HG02943 (cell line): ENCODE measurements at regions not wholly inside any gene's neighbourhood (a gene's known extent, or its start where the extent isn't known, plus 50 kb on each side); places are given as distances from the start of the nearest gene placed in this dataset.
"Not testable (repeated sequence)": the region's sequence is repeated elsewhere in the genome, so short reads cannot be mapped to it uniquely, and the experiment has no call there.

Source experiments
- ATAC-seq: cut with Tn5 transposase; IDR thresholded peaks from one replicate; pipeline ENCODE4 v1.9.1; 2021; ENCODE audit warnings: mild to moderate bottlenecking, low read depth, moderate library complexity; ENCODE audit not compliant: unreplicated experiment

DNA sequence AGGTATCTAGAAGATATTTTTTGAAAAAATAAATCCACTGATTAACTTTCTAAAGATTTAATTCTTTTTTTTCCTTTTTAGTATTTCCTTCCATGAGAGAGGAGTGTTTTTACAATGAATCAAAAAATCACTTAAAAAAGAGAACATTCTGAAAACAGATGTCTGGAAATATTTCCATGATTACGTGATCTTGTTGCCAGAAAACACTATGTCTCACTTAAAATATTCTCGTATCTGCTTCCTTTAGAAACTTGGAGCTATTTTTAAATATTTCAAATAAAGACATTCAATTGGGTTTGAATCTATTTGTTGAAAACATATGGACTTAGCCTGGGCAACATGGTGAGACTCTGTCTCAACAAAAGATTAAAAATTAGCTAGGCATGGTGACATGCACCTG lies 232.8 kb upstream of the RASGEF1B start:
- ATAC-seq = no peak

DNA sequence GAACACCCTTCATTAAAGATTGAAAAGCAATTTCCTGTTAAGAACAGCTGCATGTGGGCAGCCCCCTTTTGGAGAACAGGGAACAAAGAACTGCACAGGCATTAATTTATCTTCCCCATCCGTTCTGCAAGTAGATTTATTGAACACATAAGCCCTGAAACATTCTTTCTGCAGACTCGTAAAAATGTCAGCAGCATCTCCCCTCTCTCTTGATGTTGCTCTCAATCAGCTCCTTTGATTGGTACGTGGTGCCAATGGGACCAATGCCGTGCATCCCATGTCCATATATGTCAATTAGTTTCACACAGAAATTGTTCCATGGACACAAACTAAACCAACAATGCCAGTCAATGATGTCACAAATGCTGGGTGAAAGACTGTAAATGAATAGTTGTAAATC lies 228.5 kb upstream of the RASGEF1B start:
- no peak for ATAC-seq

DNA sequence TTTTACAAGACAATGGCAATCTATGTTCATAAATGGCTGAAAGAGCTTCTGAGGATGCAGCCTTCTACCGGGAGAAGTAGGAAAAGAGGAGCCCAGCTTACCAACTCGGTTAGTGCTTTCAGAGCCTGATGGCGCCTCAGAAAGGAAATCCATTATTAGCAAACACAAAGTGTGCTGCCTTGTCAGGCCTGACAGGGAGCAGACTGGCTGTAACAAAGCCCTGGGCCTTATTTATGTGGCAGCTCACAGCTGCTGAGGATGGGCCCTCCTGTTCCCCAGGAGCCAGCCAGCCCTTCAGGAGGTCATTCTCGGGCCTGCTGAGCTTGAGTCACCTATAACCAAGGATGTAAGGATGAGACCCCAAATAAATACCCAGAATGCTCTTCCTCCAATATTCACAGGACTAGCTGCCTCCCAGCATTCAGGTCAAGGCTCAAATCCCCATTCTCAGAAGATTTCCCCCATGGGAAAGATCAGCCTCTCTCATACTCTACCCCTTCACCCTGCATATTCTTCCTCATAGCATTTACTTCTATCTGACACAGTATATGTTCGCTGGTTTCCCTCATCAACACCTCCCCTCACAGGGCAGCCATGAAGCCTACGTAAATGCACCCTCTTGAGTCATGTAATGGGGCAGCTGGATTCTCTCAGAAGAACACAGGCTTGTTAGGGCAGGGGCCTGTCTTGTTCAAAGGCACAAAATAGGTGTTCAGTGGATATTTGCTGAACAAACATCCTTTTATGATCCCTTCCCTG lies 227.0 kb upstream of the RASGEF1B start:
- no peak for ATAC-seq

DNA sequence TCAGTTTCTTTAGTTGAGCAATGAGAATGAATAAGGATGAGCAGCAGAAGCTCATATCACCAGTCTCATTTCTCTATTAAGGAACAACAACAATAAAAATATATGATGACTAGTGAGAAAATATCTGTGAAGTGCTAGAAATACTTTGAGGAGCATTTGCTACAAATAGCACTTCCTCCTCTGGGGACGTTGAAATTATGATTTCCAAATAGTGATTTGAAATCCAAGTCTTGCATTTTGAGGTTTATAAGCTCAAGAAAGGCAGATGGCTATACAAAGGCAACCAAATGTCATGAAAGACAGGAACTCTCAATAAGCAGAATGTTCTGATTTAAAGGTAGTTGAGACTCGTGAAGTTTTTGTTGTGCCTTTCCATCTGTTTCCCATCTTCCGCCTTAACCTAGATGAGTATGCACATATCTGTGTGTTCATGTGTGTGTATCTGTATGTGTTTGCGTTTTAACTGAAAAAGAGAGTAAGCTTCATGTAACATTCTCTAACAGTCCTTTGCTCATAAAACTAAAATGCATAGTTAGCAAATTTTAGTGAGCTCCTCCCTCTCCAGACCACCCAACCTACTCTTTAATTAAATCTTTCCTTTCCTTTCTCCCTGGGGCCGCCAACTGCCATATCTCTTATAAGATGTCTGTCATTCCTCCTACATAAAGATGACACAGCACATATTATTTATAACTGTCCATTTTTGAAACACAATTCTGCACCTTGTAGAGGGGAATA lies 222.6 kb upstream of the RASGEF1B start:
- no peak for ATAC-seq

DNA sequence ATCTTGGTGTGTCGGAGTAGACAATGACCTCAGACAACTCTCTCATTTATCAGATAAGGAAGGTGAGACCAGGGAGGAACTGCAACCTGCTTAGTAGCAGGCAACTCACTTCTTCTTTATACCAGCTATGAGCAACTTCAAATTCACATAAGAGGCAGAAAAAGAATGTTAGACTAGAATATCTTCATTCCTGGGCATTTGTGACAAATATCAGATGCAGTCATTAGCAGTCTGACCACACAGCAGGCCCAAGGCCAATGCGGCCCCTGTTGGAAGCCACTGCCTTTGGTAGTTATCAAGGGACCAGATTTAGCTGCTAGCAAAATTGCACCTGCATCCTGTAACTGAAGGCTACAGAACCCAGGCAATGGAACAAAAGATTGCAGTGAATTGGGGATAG lies 219.2 kb upstream of the RASGEF1B start:
- no peak for ATAC-seq

DNA sequence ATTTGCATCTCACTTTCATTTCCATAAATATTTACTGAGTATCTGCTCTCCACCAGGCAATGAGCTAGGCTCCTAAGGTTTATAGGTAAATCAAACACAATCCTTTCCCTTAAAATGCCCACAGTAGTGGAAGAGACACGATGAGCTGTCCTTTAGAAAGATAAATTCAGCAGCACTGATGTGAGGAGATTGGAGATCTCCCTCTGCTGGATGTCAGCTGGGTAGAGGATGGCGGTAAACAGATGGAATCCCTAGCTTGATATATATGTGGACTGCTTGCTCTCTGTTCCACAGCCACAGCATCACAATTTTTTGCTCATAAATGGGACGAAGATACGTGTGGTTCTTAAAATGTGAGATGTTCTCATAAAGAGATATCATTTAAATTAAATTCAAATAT lies 216.4 kb upstream of the RASGEF1B start:
- ATAC-seq = no peak

DNA sequence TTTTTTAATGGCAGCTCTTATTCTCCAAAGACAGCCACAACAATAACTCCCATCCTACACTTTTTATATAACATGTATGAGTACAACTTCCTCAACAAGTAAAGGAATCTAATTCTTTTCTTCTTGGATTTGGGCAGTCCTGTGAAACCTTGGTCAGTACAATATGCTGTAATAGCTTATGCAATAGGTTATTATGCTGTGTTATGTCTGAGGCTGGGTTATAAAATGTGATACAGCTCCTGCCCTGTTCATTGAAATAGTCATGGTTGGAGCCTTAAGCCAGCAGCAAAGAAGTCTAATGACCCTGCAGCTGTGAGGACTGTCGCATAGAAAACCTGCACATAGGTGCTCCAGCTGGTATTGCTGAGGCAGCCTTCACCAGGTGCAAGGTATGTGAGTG lies 215.8 kb upstream of the RASGEF1B start:
- ATAC-seq = no peak

DNA sequence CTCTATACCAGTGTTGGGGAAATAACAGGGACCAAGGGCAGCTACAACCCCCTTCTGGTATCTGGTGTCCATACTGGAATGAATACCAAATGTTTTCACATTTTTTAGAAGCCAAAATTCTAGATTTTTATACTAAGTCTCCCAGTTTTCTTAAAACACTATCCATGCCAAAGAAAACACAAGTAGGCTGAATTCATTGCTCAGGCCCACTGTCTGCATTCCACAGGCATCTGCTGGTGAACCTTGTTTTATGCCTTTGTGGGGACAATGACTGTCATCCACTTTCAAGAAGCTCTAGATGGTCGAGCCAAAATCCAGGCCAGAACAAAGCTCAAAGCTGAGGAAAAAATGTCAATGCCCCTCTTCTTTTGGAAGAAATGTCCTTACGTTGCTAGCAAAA lies 213.4 kb upstream of the RASGEF1B start:
- no peak for ATAC-seq

DNA sequence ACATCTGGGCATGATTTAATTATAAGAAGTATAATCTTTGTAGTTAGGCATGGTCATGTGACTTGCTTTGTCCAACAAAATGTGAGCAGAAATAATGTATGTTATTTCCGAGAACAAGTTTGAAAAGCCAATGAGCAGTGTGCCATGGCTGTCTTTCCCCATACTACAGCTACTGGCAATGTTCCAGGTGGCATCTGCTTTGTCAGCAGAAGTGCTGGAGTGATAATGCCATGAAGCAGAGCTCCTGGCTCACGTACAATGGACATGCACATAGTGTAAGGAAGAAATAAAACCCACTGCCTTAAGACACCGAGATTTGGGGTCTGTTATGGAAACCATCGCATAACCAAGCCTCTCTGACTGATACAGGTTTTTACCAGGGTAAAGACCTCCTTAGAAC lies 212.6 kb upstream of the RASGEF1B start:
- ATAC-seq = no peak

DNA sequence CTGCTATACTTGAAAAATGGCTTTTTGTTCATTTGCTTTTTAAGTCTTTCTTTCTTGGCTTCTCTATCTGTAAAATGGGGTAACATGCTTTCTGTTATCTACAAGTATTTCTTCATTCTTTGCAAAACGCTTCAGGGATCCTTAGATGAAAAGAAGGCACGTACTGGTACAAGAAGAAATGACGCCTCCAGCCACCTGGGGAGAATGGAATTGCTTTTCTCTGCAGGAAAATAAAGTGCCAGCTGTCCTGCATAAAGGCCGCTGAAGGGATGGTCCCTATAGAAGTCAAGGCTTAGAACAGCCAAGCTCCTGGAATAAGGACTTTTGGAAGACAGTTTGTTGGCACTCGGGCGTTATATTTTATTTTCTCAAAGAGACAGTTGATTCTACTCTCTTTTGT lies 210.8 kb upstream of the RASGEF1B start:
- no peak for ATAC-seq

DNA sequence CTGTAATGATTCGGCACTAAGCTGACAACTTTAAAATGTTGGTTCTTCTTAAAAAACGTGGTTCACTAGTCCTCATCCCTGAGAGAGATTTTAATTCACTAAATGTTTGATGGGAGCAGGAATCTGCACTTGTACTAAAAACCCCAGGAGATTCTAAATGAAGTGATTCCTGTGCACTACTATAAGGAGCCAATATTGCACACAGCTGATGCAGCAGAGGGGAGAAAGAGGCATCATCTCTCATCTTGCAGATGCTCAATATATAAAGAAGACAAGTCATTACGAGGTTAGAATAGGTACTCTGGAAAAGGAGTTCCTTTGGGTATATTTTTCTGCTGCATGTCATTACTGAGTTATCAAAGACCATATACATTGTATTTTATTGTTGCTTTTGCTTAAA lies 207.6 kb upstream of the RASGEF1B start:
- no peak for ATAC-seq

DNA sequence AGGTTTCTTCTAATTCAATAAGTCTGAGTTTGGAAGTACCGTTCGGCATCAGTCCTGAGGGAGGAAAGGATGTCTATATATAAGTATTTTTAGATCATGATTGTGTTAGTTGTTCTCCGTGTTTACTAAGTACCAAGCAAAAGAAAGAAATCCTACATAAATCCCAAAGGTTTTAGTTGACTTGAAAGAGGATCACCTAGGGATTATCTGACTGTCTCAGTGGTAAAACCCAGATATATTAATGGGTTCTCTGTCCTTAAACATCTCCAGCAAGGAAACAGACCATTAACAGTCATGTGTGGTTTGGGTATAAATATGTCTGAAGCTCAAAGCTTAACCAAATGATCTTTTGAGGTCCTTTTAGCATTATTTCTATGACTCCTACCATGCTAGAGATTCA lies 207.1 kb upstream of the RASGEF1B start:
- ATAC-seq = no peak

DNA sequence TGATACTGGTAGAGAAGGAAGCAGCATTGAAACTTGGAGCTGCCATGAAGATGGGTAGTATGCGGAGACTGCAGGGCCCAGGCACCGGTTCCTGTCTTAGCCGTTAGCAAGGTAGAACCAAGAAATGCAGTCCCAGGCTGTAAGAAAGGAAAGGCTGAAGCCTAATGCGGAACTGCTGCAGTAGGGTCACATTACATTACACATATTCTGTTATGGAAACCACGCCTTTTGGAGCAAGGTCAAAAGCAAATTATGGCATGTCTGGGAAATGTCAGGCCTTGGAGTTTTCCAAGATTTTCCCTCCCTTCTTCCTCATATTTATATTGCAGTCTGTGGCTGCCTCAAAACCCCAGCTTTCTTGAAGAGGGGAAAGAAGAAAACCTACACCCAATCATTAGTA lies 204.8 kb upstream of the RASGEF1B start:
- ATAC-seq = no peak

DNA sequence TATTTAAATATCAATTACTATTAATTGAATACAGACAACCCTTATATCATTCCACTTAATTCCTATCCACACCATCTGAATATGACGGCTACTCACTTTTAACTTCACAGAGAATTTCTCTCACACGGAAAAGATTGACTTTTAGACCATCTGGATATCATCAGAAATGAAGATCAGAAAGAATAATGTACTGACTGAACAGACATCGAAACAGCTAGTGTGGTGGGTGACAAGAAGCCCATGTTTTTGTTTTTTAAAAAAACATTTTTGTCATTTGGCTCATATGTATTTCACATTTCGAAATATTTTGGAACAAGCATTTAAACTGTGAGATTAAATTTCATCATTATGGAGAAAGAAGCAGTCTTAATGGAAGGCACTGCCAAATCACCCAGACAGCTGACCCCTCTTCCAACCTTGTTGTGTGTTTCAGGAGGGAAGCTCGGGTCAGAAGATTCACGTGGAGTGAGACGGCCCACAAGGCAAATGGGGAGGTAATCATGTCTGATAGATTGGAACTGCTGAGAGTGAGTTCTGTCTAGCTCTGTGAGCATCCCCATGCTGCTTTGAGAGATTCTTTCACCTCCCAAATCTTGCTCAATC lies 204.2 kb upstream of the RASGEF1B start:
- no peak for ATAC-seq

DNA sequence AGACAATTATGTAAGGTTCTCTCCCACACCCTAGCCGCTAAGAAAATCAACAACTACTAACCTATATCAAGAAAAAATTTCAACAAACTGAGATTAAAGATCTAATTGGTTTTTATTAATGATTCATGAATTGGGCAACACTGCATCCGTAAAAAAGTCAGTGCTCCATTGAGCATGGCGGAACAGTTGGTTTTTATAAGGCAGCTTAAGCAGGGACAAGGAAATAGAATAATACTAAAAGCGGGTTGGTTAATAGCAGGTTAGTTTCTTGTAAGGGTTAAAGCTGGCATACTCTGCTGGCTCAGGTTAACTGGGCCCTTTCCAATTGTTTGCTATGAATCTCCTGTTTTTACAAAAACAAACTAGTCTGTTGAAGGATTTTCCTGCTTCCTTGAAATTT lies 202.3 kb upstream of the RASGEF1B start:
- ATAC-seq = no peak

DNA sequence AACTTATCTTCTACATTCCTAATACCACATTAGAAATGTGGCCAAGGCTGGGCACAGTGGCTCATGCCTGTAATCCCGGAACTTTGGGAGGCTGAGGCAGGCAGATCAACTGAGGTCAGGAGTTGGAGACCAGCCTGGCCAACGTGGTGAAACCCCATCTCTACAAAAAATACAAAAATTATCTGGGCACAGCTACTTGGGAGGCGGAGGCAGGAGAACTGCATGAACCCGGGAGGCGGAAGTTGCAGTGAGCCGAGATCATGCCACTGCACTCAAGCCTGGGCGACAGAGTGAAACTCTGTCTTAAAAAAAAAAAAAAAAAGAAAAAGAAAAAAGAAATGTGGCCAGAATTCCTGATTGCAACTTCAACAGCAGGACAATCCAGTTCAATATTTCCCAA lies 196.6 kb upstream of the RASGEF1B start:
- not testable (repeated sequence) for ATAC-seq

DNA sequence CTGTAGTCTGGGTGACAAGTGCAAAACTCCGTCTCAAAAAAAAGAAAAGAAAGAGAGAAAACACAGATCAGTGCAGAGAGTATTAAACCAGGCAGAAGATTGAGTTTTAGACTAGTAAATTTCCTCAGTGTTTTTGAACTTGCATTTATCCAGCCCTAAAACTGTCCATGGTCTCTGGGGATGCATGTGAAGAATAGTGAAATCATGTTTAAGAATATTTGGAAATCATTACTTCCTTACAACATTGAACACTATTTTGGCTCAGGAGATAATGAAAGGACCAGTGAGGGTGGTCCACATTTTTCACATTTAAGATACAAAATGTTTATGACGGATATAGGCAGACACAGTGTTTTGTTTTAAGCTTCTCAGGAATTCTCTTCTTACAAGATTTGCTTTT lies 195.8 kb upstream of the RASGEF1B start:
- ATAC-seq = no peak

DNA sequence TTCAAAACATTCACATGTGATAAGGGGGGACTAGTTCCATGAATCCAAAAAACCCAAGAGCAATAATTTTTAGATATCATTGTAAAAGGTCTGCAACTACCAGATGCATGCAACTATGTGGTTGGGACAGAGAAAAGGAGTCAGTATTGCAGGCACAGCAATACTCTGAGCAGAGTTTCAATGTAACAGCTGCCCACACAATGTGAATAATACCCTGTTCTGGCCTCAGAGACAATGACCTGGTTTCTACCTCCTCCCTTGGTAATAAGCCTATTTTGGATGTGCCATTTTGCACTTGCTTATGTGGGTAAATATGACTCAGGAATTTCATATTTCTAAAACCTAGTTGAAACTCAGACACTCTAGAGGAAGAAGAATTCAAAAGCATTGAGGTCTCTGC lies 194.8 kb upstream of the RASGEF1B start:
- no peak for ATAC-seq

DNA sequence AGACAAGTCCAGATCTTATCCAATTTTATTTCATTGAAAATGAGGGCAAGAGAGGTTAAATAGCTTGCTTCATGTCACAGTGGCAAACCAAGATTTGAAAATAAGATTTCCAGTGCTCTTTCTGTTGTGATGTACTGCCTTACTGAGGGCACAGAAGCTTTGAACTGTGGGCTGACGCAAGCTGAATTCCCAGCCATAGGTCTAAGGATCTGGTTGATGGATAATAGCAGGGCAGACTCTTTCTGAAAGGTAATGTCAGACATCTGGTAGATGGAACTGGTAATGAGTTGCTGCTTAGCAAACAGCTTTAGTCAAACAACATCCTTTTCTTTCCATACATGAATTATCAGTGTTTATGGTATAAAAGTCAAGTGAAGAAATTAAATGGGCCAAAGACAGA lies 193.9 kb upstream of the RASGEF1B start:
- no peak for ATAC-seq

DNA sequence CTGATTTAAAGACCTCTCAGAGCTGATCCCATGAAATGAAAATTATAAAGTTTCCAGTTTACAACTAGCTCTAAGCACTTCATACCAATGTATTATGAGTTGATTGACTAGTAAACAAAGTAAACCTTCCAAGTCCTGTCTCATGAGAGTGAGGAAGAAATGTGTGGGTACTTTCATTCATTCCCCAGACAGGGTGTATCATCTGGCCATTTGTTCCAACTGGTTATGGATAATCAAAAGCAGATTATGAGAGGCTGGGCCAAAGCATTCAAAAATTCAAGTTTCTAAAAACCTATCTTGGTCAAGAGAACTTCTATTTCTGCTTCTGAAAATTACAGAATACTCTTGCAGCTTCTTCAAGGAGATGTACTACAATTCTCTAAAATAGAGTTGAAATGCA lies 193.3 kb upstream of the RASGEF1B start:
- no peak for ATAC-seq

DNA sequence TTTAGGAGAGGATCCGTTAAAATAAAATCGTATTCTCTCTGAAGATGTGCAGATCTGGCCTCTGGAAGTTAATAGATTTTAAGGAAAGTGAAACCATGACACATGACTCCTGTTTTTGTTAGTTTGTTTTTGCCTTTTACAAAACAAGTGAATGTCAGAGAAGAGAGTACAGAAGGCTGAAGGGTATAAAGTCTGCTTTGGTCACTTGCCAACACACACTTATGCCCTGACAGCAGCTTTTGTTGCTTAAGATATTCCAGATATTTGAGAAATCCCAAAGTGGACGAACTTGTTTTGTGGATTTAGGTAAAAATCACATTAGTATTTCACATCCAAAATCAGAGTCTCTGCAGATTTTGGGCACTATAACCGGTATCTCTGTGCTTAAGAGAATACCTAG lies 192.4 kb upstream of the RASGEF1B start:
- ATAC-seq = no peak

DNA sequence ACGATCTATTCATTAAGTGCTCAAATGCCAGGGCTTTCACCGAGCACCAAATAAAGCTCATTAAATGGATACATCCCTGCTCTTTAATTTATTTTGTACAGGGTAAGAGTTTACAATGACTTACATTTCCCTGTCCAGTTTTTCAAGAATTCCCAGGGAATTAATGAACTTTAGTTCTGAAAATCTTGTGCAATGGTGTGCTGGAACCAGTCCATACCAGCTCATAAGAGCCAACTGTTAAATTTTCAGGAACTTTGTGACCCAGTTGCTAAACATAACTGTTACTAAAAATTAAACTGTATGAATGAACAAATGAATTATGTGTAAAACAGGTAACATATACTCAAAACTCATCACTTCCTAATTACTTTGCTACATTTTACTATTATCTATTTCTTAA lies 191.7 kb upstream of the RASGEF1B start:
- no peak for ATAC-seq
